Chondrocyte (in vitro differentiated cells): ENCODE measurements at regions not wholly inside any gene's neighbourhood (a gene's known extent, or its start where the extent isn't known, plus 50 kb on each side); places are given as distances from the start of the nearest gene placed in this dataset.

Experiments
- DNase-seq: peaks from one replicate; pipeline ENCODE4 v3.0.0; 2021; ENCODE audit warnings: mixed read lengths, low spot score
- H3K27ac Mint-ChIP-seq: one replicate; pipeline ENCODE4 v1.8.0; 2021; ENCODE audit warnings: mild to moderate bottlenecking, moderate library complexity, mixed read lengths; ENCODE audit not compliant: unreplicated experiment
- H3K27me3 Mint-ChIP-seq: 2 replicates; pipeline ENCODE4 v1.8.0; 2021; ENCODE audit warnings: low read depth, mixed read lengths
- H3K36me3 Mint-ChIP-seq: 2 replicates; pipeline ENCODE4 v1.8.0; 2021; ENCODE audit warnings: low read depth, mixed read lengths
- H3K4me1 Mint-ChIP-seq: 2 replicates; pipeline ENCODE4 v1.8.0; 2021; ENCODE audit warnings: low read depth, mild to moderate bottlenecking, mixed read lengths
- H3K4me3 Mint-ChIP-seq: one replicate; pipeline ENCODE4 v1.8.0; 2021; ENCODE audit warnings: mild to moderate bottlenecking, moderate library complexity, mixed read lengths; ENCODE audit not compliant: unreplicated experiment
- H3K9me3 Mint-ChIP-seq: 2 replicates; pipeline ENCODE4 v1.8.0; 2021; ENCODE audit warnings: low read depth, mixed read lengths
- TF ChIP-seq, protein P1 (sequence below): fragments of 200-600 bp; sonication (generic); IDR thresholded peaks from 2 replicates; pipeline ENCODE4 v1.5.0; 2021; ENCODE audit warnings: antibody characterized with exemption, mild to moderate bottlenecking, moderate library complexity

DNA sequence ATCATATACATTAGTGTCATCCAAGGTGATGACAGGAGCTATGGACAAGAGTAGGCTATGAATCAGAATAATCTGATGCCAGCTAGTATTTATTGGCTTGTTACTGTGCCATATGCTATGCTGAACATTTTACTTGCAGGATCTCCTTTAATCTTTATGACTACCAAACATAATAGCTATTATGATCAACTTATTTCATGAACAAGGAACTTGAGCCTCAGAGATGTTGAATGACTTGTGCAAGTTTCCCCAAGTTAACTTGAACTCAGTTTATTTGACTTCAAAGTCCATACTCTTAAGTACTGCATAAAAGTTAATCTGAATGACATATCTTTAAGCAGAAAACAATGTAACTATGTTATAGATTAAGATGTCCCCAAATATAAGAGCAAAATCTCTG lies 178.8 kb upstream of the ARHGAP20 start:
- no peak overlapping the region for H3K27ac Mint-ChIP-seq
- no peak overlapping the region for H3K4me3 Mint-ChIP-seq
- no peaks in the 10 kb centered on the region for H3K36me3 Mint-ChIP-seq
- H3K27me3 Mint-ChIP-seq: peaks cover 4% of the 10 kb centered on the region
- no peaks in the 10 kb centered on the region for H3K9me3 Mint-ChIP-seq
- H3K4me1 Mint-ChIP-seq: peaks cover 14% of the 10 kb centered on the region
- no peak for DNase-seq
- TF ChIP-seq, protein P1, sequence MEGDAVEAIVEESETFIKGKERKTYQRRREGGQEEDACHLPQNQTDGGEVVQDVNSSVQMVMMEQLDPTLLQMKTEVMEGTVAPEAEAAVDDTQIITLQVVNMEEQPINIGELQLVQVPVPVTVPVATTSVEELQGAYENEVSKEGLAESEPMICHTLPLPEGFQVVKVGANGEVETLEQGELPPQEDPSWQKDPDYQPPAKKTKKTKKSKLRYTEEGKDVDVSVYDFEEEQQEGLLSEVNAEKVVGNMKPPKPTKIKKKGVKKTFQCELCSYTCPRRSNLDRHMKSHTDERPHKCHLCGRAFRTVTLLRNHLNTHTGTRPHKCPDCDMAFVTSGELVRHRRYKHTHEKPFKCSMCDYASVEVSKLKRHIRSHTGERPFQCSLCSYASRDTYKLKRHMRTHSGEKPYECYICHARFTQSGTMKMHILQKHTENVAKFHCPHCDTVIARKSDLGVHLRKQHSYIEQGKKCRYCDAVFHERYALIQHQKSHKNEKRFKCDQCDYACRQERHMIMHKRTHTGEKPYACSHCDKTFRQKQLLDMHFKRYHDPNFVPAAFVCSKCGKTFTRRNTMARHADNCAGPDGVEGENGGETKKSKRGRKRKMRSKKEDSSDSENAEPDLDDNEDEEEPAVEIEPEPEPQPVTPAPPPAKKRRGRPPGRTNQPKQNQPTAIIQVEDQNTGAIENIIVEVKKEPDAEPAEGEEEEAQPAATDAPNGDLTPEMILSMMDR: no peak

DNA sequence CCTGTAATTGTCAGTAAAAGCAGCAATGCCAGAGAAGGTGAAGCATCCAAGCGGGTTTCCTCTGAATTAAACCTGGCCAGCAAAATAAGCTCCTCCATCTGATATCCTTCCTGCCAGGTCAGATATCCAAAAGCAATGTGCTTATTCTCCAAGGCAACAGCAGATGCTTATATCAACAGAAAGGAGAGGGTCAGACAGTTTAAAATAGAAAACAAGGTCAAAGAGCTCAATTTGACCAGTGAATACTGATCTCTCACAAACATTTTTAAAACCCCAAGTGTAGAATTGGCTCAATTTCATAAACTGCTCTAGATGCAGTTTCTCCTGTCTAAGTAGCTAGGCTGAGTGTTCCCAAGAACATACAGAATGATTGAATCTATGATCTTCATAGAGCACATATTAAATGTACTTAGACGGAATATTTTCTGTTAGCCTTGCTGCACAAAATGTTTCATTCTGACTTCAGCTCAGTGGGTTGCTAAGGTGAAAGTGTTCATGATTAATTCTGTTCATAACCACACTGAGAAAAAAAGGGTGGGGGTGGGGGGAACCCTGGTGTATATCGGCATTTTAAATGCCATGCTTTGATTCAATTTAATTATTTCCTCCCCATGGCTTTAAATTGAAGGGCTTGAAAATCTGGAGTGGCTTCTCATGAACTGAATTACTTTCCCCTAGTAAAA lies 174.2 kb upstream of the ARHGAP20 start:
- H3K27me3 Mint-ChIP-seq: peaks cover 12% of the 10 kb centered on the region
- H3K27ac Mint-ChIP-seq: no peak overlapping the region
- DNase-seq: no peak
- TF ChIP-seq, protein P1: no peak
- H3K4me1 Mint-ChIP-seq: peaks cover 7% of the 10 kb centered on the region
- H3K9me3 Mint-ChIP-seq: no peaks in the 10 kb centered on the region
- H3K4me3 Mint-ChIP-seq: no peak overlapping the region
- H3K36me3 Mint-ChIP-seq: no peaks in the 10 kb centered on the region

DNA sequence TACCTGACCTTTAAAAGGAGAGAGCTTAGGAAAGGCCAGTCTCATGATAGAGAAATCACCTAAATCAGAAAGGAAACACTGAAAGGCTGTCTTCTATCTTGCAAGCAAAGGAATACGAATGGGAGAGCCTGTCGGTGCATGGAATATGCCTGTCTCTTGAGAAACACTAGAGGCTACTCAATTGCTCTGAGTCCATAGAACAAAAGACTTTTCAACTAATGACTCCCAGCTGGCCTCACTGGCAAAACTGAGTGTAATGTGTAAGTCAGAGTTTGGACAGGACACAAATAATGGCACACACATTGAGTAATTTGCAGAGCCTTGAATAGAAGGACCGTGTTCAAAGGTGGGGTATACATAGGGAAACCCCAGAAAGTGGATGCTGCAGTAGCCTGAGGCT lies 171.0 kb upstream of the ARHGAP20 start:
- H3K9me3 Mint-ChIP-seq: no peaks in the 10 kb centered on the region

DNA sequence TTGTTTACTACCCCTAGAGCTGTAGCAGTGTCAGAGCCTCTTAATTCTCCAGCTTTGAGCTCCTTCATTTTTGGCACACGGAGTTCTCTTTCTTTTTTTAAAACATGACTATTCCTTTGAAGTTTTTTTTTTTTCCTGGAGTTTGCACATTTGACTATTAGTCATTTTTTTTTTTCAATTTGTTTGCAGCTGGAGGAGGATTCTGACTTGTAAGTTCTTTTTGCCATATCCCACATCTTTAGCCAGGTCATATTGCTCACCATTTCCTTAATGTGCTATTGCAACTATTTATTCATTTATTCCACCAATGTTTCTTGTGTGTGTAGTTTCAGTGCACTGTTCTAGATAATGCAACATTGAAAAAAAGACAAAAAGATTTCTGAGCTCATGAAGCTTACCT lies 166.3 kb upstream of the ARHGAP20 start:
- H3K27ac Mint-ChIP-seq: no peak overlapping the region
- H3K36me3 Mint-ChIP-seq: no peaks in the 10 kb centered on the region
- peaks cover 3% of the 10 kb centered on the region for H3K27me3 Mint-ChIP-seq
- peaks cover 12% of the 10 kb centered on the region for H3K4me1 Mint-ChIP-seq
- no peaks in the 10 kb centered on the region for H3K9me3 Mint-ChIP-seq
- TF ChIP-seq, protein P1: no peak
- DNase-seq: no peak
- H3K4me3 Mint-ChIP-seq: no peak overlapping the region

More for the DNA sequence above, 171.0 kb upstream of the ARHGAP20 start:
- peaks cover 9% of the 10 kb centered on the region for H3K27me3 Mint-ChIP-seq
- peaks cover 7% of the 10 kb centered on the region for H3K4me1 Mint-ChIP-seq
- DNase-seq: no peak
- H3K36me3 Mint-ChIP-seq: no peaks in the 10 kb centered on the region
- no peak overlapping the region for H3K27ac Mint-ChIP-seq
- TF ChIP-seq, protein P1: no peak
- H3K4me3 Mint-ChIP-seq: no peak overlapping the region

DNA sequence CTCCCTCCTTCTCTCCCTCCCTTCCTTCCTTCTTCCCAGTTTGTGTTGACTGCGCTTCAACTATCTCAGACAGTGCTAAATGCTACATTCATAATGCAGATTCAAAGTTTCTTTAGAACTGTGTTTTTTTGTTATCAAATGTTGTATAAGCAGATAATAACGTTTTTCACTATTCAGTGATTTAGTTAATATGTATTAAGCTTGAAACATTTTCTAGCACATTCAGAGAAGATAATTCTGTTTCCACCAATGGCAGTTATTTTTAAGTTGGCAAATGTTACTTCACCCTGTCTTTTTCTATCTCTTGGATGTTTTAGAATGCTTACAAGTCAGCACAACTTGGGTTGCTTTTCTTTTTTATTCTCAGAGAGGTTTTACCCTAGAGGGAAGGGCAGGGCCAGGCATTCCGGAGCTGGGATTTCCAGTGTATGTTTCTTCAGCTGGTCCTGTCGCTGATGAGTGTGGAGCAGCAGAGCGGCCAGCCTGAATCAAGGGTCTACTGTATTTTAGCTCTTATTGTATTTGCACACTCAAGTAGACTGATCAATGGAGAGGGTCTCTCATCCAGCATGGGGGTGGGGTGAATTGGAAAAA lies 162.3 kb upstream of the ARHGAP20 start:
- no peak for DNase-seq
- H3K27me3 Mint-ChIP-seq: peaks cover 3% of the 10 kb centered on the region
- no peak overlapping the region for H3K4me3 Mint-ChIP-seq
- no peaks in the 10 kb centered on the region for H3K36me3 Mint-ChIP-seq
- TF ChIP-seq, protein P1: no peak
- H3K4me1 Mint-ChIP-seq: peaks cover 12% of the 10 kb centered on the region
- no peak overlapping the region for H3K27ac Mint-ChIP-seq
- H3K9me3 Mint-ChIP-seq: no peaks in the 10 kb centered on the region
